AG09309 (cell line): ENCODE measurements at regions not wholly inside any gene's neighbourhood (a gene's known extent, or its start where the extent isn't known, plus 50 kb on each side); places are given as distances from the start of the nearest gene placed in this dataset.

ENCODE experiments used
- DNase-seq: peaks from one replicate; pipeline ENCODE4 v3.0.0-alpha.2; 2010; ENCODE audit warnings: low read depth
- H3K4me3 ChIP-seq: 2 replicates; pipeline ENCODE4 v1.5.1; 2011; ENCODE audit warnings: mild to moderate bottlenecking, low read depth, low read length, moderate library complexity; ENCODE audit not compliant: control insufficient read depth
- CTCF ChIP-seq: IDR thresholded peaks from 2 replicates; pipeline ENCODE4 v1.5.1; 2011; ENCODE audit warnings: mild to moderate bottlenecking, low read depth, low read length, inconsistent platforms; ENCODE audit not compliant: insufficient read depth, control insufficient read depth; ENCODE audit errors: missing control alignments

DNA sequence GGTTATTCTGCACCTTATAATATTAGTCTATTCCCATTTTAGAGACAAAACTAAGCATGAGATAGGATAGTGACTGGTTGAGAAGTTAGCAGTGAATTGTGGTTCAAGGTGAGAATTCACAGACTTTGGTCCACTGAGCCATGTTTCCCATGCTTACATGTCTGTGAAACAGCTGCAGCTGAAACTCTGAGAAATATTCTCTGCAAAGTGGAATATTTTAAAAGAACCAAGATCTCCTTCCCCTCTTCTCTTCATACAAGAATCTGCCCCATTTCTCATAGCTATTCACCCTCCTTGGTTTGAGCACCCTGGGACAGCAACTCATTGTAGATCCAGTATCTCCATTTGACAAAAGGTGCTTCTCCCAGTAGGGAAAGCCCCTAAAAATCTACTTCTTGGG, 70.2 kb upstream of the TMEM170B start:
- DNase-seq = no peak
- TF ChIP-seq CTCF = no peak
- H3K4me3 ChIP-seq = no peak overlapping the region

- no peak for TF ChIP-seq CTCF
- no peak for DNase-seq
- no peak overlapping the region for H3K4me3 ChIP-seq
These were observed 74.2 kb upstream of the TMEM170B start for GRCh38 chr6:11463398-11463780.

DNA sequence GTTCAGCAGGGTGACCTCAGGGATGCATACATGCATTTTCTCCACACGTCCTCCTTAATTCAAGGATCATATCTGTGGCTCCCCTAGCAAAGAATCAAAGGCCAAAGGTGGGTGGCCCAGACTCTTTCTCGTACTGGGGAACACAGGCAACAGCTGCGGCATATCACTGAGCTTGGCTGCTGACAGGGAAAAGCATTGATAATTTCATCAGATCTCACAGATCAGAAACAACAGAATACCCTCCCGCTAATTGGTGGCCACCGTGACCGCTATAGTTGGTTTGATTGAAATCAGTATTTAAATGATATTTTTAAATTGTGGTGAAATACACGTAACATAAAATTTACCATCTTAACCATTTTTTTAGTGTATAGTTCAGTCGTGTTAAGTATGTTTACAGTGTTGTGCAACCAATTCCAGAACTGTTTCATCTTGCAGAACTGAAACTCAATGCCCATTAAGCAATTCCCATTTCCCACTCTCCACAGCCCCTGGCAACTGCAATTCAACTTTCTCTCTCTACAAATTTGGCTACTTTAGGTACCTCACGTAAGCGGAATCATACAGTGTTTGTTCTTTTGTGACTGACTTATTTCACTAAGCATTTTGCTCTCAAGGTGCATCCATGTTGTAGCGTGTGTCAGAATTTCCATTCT, 74.7 kb upstream of the TMEM170B start:
- no peak overlapping the region for H3K4me3 ChIP-seq
- TF ChIP-seq CTCF = no peak
- DNase-seq = no peak

GRCh38 chr6:11460837-11461661, 76.5 kb upstream of the TMEM170B start:
- no peak for DNase-seq
- no peak for TF ChIP-seq CTCF
- H3K4me3 ChIP-seq = no peak overlapping the region

GRCh38 chr6:11460001-11460668, 77.4 kb upstream of the TMEM170B start:
- no peak for TF ChIP-seq CTCF
- no peak overlapping the region for H3K4me3 ChIP-seq
- DNase-seq = no peak

GRCh38 chr6:11459079-11459610, 78.4 kb upstream of the TMEM170B start:
- no peak for TF ChIP-seq CTCF
- no peak overlapping the region for H3K4me3 ChIP-seq
- no peak for DNase-seq
